Esophagus squamous epithelium (tissue), 4 donors: ENCODE measurements at regions not wholly inside any gene's neighbourhood (a gene's known extent, or its start where the extent isn't known, plus 50 kb on each side); places are given as distances from the start of the nearest gene placed in this dataset.

Experiments
- CTCF ChIP-seq, 6 experiments: fragments of 450-650 bp in 4 of 6; fragments of 200-600 bp in 2 of 6; sonication (generic) in 2 of 6; IDR thresholded peaks; one replicate each; pipeline ENCODE4 v1.5.1; 2016 to 2019; ENCODE audit warnings: antibody characterized with exemption in 6 of 6, mild to moderate bottlenecking in 4 of 6, moderate library complexity in 4 of 6
- POLR2A ChIP-seq, 4 donors: fragments of 450-650 bp; IDR thresholded peaks; one replicate each; pipeline ENCODE4 v1.6.1; 2017; ENCODE audit warnings: antibody characterized with exemption in 4 of 4, mild to moderate bottlenecking in 4 of 4, moderate library complexity in 3 of 4

- no peak for TF ChIP-seq POLR2A (IDR thresholded peaks at IDR 0.05)
- no peak for TF ChIP-seq CTCF (IDR thresholded peaks at IDR 0.05)
These were observed 2402.8 kb downstream of the TP53TG3F start for GRCh38 chr16:35862242-35862641.
